ENCODE measurements at regions not wholly inside any gene's neighbourhood (a gene's known extent, or its start where the extent isn't known, plus 50 kb on each side); places are given as distances from the start of the nearest gene placed in this dataset.

GRCh38 chrX:28108186-28108945 lies 127.1 kb upstream of the DCAF8L1 start:
- no peak overlapping the region for H2AFZ ChIP-seq (ENCODE audit: low read depth)
- H4K20me1 ChIP-seq (ENCODE audit: insufficient read depth): no peaks in the 10 kb centered on the region
- H3K4me3 ChIP-seq (IDR thresholded peaks at IDR 0.05; ENCODE audit: insufficient read depth, low read depth, low read length): no peak overlapping the region
- H3K9ac ChIP-seq: no peak overlapping the region
- TF ChIP-seq CTCF (conservative IDR thresholded peaks at IDR 0.05; ENCODE audit: low read depth, low read length): no peak
- no peaks in the 10 kb centered on the region for H3K27me3 ChIP-seq (ENCODE audit: insufficient read depth, low read depth)
- no peak overlapping the region for H3K4me2 ChIP-seq
- H3K79me2 ChIP-seq (ENCODE audit: insufficient read depth, low read depth): no peaks in the 10 kb centered on the region
- no peaks in the 10 kb centered on the region for H3K4me1 ChIP-seq (ENCODE audit: low read depth, poor library complexity, severe bottlenecking)
- H3K36me3 ChIP-seq (ENCODE audit: insufficient read depth): no peaks in the 10 kb centered on the region
- no peak overlapping the region for H3K27ac ChIP-seq

GRCh38 chrX:28099166-28099565 lies 117.9 kb upstream of the DCAF8L1 start:
- H4K20me1 ChIP-seq (ENCODE audit: insufficient read depth): no peaks in the 10 kb centered on the region
- no peak overlapping the region for H3K4me3 ChIP-seq (IDR thresholded peaks at IDR 0.05; ENCODE audit: insufficient read depth, low read depth, low read length)
- no peaks in the 10 kb centered on the region for H3K79me2 ChIP-seq (ENCODE audit: insufficient read depth, low read depth)
- no peaks in the 10 kb centered on the region for H3K4me1 ChIP-seq (ENCODE audit: low read depth, poor library complexity, severe bottlenecking)
- H3K4me2 ChIP-seq: no peak overlapping the region
- H3K27ac ChIP-seq: no peak overlapping the region
- H3K27me3 ChIP-seq (ENCODE audit: insufficient read depth, low read depth): no peaks in the 10 kb centered on the region
- no peak overlapping the region for H3K9ac ChIP-seq
- TF ChIP-seq CTCF (conservative IDR thresholded peaks at IDR 0.05; ENCODE audit: low read depth, low read length): no peak
- H2AFZ ChIP-seq (ENCODE audit: low read depth): no peak overlapping the region
- no peaks in the 10 kb centered on the region for H3K36me3 ChIP-seq (ENCODE audit: insufficient read depth)

- no peaks in the 10 kb centered on the region for H3K27me3 ChIP-seq (ENCODE audit: insufficient read depth, low read depth)
- no peak overlapping the region for H3K9ac ChIP-seq
- H3K4me1 ChIP-seq (ENCODE audit: low read depth, poor library complexity, severe bottlenecking): no peaks in the 10 kb centered on the region
- H3K4me3 ChIP-seq (IDR thresholded peaks at IDR 0.05; ENCODE audit: insufficient read depth, low read depth, low read length): no peak overlapping the region
- H4K20me1 ChIP-seq (ENCODE audit: insufficient read depth): no peaks in the 10 kb centered on the region
- no peaks in the 10 kb centered on the region for H3K79me2 ChIP-seq (ENCODE audit: insufficient read depth, low read depth)
- no peak overlapping the region for H3K4me2 ChIP-seq
- no peak for TF ChIP-seq CTCF (conservative IDR thresholded peaks at IDR 0.05; ENCODE audit: low read depth, low read length)
- H3K27ac ChIP-seq: no peak overlapping the region
- H3K36me3 ChIP-seq (ENCODE audit: insufficient read depth): no peaks in the 10 kb centered on the region
- no peak overlapping the region for H2AFZ ChIP-seq (ENCODE audit: low read depth)
Observed at GRCh38 chrX:28085653-28086052, 104.4 kb upstream of the DCAF8L1 start.

- TF ChIP-seq CTCF (conservative IDR thresholded peaks at IDR 0.05; ENCODE audit: low read depth, low read length): no peak
- Histone ChIP-seq H3K4me3 (IDR thresholded peaks at IDR 0.05; ENCODE audit: insufficient read depth, low read depth, low read length) (no peak overlapping the region), H2AFZ (ENCODE audit: low read depth) (no peak overlapping the region), H3K27ac (no peak overlapping the region), H3K4me1 (ENCODE audit: low read depth, poor library complexity, severe bottlenecking) (no peaks in the 10 kb centered on the region), H3K79me2 (ENCODE audit: insufficient read depth, low read depth) (no peaks in the 10 kb centered on the region), H4K20me1 (ENCODE audit: insufficient read depth) (no peaks in the 10 kb centered on the region), H3K36me3 (ENCODE audit: insufficient read depth) (no peaks in the 10 kb centered on the region), H3K4me2 (no peak overlapping the region), H3K27me3 (ENCODE audit: insufficient read depth, low read depth) (no peaks in the 10 kb centered on the region), H3K9ac (no peak overlapping the region)
Observed at GRCh38 chrX:28058901-28059300, 77.7 kb upstream of the DCAF8L1 start.

Data from KMS-11 (cell line).